Neural crest cell (in vitro differentiated cells): ENCODE measurements at regions not wholly inside any gene's neighbourhood (a gene's known extent, or its start where the extent isn't known, plus 50 kb on each side); places are given as distances from the start of the nearest gene placed in this dataset.

Experiments used
- DNase-seq: peaks from one replicate; pipeline ENCODE4 v3.0.0; 2021; ENCODE audit warnings: low read depth, mixed read lengths, low spot score
- H3K27ac Mint-ChIP-seq: one replicate; pipeline ENCODE4 v1.8.0; 2021; ENCODE audit warnings: mild to moderate bottlenecking, mixed read lengths; ENCODE audit not compliant: unreplicated experiment
- H3K27me3 Mint-ChIP-seq: 2 replicates; pipeline ENCODE4 v1.8.0; 2021; ENCODE audit warnings: low read depth, mild to moderate bottlenecking, mixed read lengths
- H3K36me3 Mint-ChIP-seq: 2 replicates; pipeline ENCODE4 v1.8.0; 2021; ENCODE audit warnings: low read depth, mild to moderate bottlenecking, mixed read lengths
- H3K4me1 Mint-ChIP-seq: 2 replicates; pipeline ENCODE4 v1.8.0; 2021; ENCODE audit warnings: mixed read lengths
- H3K4me3 Mint-ChIP-seq: one replicate; pipeline ENCODE4 v1.8.0; 2021; ENCODE audit warnings: mild to moderate bottlenecking, mixed read lengths
- H3K9me3 Mint-ChIP-seq: 2 replicates; pipeline ENCODE4 v1.8.0; 2021; ENCODE audit warnings: mixed read lengths
- CTCF ChIP-seq: fragments of 200-600 bp; sonication (generic); conservative IDR thresholded peaks from 2 replicates; pipeline ENCODE4 v1.5.0; 2021; ENCODE audit warnings: antibody characterized with exemption, mild to moderate bottlenecking

GRCh38 chr10:64840341-64840740 is 1319.1 kb downstream of the REEP3 start:
- TF ChIP-seq CTCF, result no peak
- H3K27me3 Mint-ChIP-seq, result no peaks in the 10 kb centered on the region
- DNase-seq, result no peak
- H3K27ac Mint-ChIP-seq, result no peak overlapping the region
- peaks cover 2% of the 10 kb centered on the region for H3K9me3 Mint-ChIP-seq
- no peaks in the 10 kb centered on the region for H3K36me3 Mint-ChIP-seq
- no peak overlapping the region for H3K4me3 Mint-ChIP-seq
- H3K4me1 Mint-ChIP-seq, result no peaks in the 10 kb centered on the region

GRCh38 chr10:64846700-64847099 is 1325.5 kb downstream of the REEP3 start:
- no peak for DNase-seq
- no peak overlapping the region for H3K27ac Mint-ChIP-seq
- TF ChIP-seq CTCF, result no peak
- H3K4me3 Mint-ChIP-seq, result no peak overlapping the region
- no peaks in the 10 kb centered on the region for H3K27me3 Mint-ChIP-seq
- H3K4me1 Mint-ChIP-seq, result no peaks in the 10 kb centered on the region
- no peaks in the 10 kb centered on the region for H3K9me3 Mint-ChIP-seq
- no peaks in the 10 kb centered on the region for H3K36me3 Mint-ChIP-seq

DNA sequence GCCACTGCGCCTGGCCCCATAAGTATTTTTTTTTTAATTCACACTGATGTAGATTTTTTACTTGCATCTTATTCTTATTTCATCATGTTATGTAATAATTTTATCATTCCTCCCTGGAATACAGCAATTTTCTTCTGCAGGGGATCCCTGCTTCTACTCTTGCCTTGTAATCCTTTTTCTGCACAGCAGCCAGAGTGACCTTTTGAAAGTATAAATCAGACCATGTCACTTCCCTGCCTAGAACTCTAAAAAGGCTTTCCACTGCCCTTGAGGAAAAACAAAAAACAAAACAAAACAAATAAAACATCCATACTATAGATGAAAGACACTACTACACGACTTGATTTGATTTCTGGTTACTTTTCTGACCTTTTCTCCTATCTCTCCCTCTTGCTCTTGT is 1334.7 kb downstream of the REEP3 start:
- H3K4me1 Mint-ChIP-seq, result peaks cover 5% of the 10 kb centered on the region
- no peaks in the 10 kb centered on the region for H3K27me3 Mint-ChIP-seq
- TF ChIP-seq CTCF, result no peak
- H3K36me3 Mint-ChIP-seq, result no peaks in the 10 kb centered on the region
- no peaks in the 10 kb centered on the region for H3K9me3 Mint-ChIP-seq
- H3K27ac Mint-ChIP-seq, result no peak overlapping the region
- no peak for DNase-seq
- no peak overlapping the region for H3K4me3 Mint-ChIP-seq

DNA sequence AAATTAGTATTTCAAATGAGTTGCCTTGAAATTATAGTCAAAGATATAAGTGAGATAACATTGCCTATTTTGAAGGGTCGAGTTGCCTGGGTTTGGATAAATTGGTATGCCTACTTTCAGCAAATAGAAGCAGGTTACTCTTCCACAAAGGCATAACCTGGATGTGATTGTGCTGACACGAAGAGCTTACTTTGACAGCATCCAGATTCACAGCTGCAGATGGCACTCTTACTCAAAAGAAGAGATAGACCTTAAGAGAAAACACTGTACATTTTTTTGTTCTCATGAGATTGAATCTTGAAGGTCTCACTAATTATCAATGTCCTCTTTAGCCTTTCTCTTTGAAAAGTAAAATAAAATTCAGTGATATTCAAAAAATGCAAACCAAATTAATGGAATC is 1338.7 kb downstream of the REEP3 start:
- no peaks in the 10 kb centered on the region for H3K36me3 Mint-ChIP-seq
- no peak overlapping the region for H3K27ac Mint-ChIP-seq
- H3K27me3 Mint-ChIP-seq, result no peaks in the 10 kb centered on the region
- peaks cover 5% of the 10 kb centered on the region for H3K4me1 Mint-ChIP-seq
- H3K4me3 Mint-ChIP-seq, result no peak overlapping the region
- no peak for DNase-seq
- TF ChIP-seq CTCF, result no peak
- no peaks in the 10 kb centered on the region for H3K9me3 Mint-ChIP-seq

- no peak overlapping the region for H3K27ac Mint-ChIP-seq
- no peaks in the 10 kb centered on the region for H3K36me3 Mint-ChIP-seq
- H3K4me3 Mint-ChIP-seq, result no peak overlapping the region
- no peaks in the 10 kb centered on the region for H3K9me3 Mint-ChIP-seq
- DNase-seq, result no peak
- no peak for TF ChIP-seq CTCF
- H3K27me3 Mint-ChIP-seq, result no peaks in the 10 kb centered on the region
- H3K4me1 Mint-ChIP-seq, result peaks cover 8% of the 10 kb centered on the region
Measured at GRCh38 chr10:64863836-64864235, 1342.6 kb downstream of the REEP3 start.

DNA sequence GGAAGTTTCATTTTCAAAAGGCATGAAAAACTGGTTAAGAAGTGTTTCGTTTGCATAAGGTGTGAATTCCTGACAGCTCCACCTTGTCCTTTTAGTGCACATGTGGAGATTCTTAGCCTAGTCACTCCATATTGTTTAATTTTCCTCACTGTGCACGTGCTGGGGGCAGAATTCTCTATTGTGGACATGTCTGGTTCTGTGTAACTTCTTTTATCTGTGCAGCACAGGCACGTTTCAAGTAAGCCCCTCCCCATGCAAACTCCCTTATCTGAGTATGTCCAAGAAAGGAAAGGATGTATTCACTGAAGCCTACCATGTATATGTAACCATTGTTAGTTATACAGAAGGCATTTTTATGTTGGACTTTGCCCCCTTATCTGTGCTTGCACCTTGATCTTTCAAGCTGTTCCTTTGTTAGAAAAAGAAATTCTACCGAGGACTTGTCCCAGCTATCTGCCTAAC is 1346.3 kb downstream of the REEP3 start:
- no peak for TF ChIP-seq CTCF
- no peaks in the 10 kb centered on the region for H3K27me3 Mint-ChIP-seq
- H3K4me3 Mint-ChIP-seq, result no peak overlapping the region
- no peaks in the 10 kb centered on the region for H3K36me3 Mint-ChIP-seq
- no peak for DNase-seq
- H3K4me1 Mint-ChIP-seq, result peaks cover 8% of the 10 kb centered on the region
- H3K27ac Mint-ChIP-seq, result no peak overlapping the region
- H3K9me3 Mint-ChIP-seq, result no peaks in the 10 kb centered on the region
